ENCODE measurements at regions not wholly inside any gene's neighbourhood (a gene's known extent, or its start where the extent isn't known, plus 50 kb on each side); places are given as distances from the start of the nearest gene placed in this dataset.

DNA sequence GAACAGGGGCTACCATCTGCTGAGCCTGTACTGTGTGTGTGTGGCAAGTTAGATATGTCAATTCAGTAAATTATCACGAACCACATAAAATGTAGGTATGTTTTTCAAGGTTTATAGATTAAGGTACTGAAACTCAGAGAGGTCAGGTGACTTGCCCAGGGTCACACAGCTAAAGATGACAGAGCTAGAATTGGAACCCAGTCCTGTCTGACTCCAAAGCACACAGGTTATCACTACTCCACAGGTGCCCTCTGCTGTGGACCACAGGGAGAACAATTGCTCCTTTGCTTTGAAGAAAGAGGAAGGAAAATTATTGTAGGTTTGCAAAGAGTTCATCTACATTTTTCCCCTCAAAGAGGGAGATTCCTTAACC is 229.7 kb upstream of the AGAP1 start:
- no peak overlapping the region for H3K4me3 ChIP-seq (ENCODE audit: low read depth, low read length)
- DNase-seq (ENCODE audit: low read depth), result no peak
- TF ChIP-seq, protein P1, sequence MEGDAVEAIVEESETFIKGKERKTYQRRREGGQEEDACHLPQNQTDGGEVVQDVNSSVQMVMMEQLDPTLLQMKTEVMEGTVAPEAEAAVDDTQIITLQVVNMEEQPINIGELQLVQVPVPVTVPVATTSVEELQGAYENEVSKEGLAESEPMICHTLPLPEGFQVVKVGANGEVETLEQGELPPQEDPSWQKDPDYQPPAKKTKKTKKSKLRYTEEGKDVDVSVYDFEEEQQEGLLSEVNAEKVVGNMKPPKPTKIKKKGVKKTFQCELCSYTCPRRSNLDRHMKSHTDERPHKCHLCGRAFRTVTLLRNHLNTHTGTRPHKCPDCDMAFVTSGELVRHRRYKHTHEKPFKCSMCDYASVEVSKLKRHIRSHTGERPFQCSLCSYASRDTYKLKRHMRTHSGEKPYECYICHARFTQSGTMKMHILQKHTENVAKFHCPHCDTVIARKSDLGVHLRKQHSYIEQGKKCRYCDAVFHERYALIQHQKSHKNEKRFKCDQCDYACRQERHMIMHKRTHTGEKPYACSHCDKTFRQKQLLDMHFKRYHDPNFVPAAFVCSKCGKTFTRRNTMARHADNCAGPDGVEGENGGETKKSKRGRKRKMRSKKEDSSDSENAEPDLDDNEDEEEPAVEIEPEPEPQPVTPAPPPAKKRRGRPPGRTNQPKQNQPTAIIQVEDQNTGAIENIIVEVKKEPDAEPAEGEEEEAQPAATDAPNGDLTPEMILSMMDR (conservative IDR thresholded peaks at IDR 0.05; ENCODE audit: low read depth, low read length), result no peak

GRCh38 chr2:235264512-235264911 is 229.3 kb upstream of the AGAP1 start:
- TF ChIP-seq, protein P1 (conservative IDR thresholded peaks at IDR 0.05; ENCODE audit: low read depth, low read length), result no peak
- no peak for DNase-seq (ENCODE audit: low read depth)
- no peak overlapping the region for H3K4me3 ChIP-seq (ENCODE audit: low read depth, low read length)

GRCh38 chr2:235265348-235265965 is 228.4 kb upstream of the AGAP1 start:
- TF ChIP-seq, protein P1 (conservative IDR thresholded peaks at IDR 0.05; ENCODE audit: low read depth, low read length), result no peak
- no peak overlapping the region for H3K4me3 ChIP-seq (ENCODE audit: low read depth, low read length)
- DNase-seq (ENCODE audit: low read depth), result no peak

DNA sequence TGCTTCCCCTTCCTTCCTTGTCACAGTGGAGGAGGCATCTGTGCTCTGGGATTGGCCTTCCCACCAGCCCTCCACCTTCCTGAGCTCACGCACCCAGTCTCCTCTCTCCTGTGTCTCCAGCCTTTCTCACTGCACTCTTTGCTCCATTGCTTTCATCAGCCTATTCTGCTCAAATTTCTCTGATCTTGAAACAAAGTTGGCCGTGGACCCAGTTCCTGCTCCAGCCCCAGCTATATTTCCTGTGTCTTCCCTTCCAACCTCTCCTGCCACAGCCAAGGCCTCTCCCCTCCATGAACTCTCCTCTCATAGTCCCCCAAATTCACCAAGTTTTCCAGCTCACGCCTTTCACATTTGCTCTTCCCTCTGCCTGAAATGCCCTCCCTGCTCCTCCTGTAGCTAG is 226.6 kb upstream of the AGAP1 start:
- peak; percentile 41 for DNase-seq (ENCODE audit: low read depth)
- no peak overlapping the region for H3K4me3 ChIP-seq (ENCODE audit: low read depth, low read length)
- TF ChIP-seq, protein P1 (conservative IDR thresholded peaks at IDR 0.05; ENCODE audit: low read depth, low read length), result no peak

DNA sequence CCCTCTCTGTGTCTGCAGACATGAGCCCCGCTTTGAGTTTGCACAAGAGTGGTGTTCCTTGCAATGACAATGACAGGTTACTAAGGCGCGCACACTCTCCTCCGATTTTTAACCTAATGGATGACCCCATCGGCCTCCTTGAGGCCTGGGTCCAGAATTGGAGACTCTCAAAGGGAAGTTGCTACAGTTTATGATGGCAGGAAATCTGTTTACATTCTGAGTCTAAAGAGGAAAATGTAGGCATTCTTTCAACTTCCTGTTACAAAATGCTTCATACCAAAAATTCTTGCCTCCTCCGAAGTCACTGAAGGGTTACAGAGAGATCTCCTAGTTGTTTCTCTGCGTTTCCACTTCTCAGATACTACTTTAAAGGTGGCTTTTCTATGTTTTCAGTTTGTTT is 225.3 kb upstream of the AGAP1 start:
- H3K4me3 ChIP-seq (ENCODE audit: low read depth, low read length), result no peak overlapping the region
- DNase-seq (ENCODE audit: low read depth), result peak; percentile 81
- TF ChIP-seq, protein P1 (conservative IDR thresholded peaks at IDR 0.05; ENCODE audit: low read depth, low read length), result no peak

DNA sequence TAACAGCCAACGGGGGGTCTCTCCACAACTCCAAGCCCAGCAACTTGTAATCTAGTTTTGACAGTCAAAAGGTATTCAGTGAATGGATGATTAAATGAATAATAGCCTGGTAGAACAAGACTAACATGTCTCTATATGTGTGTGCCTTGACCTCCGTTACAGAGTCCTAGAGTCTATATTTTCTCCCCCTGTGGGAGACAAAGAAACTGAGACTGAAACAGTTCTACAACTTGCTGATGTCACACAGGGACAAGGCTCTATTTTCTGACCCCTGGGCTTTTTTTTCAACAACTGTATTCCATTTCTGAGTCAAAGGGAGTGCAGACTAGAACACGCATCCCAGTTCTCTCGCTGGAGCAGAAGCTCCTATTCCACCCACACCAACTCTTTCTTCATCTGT is 223.6 kb upstream of the AGAP1 start:
- TF ChIP-seq, protein P1 (conservative IDR thresholded peaks at IDR 0.05; ENCODE audit: low read depth, low read length), result no peak
- no peak for DNase-seq (ENCODE audit: low read depth)

GRCh38 chr2:235270956-235271355 is 222.9 kb upstream of the AGAP1 start:
- TF ChIP-seq, protein P1 (conservative IDR thresholded peaks at IDR 0.05; ENCODE audit: low read depth, low read length), result no peak
- DNase-seq (ENCODE audit: low read depth), result peak; percentile 89

More for the DNA sequence above, 223.6 kb upstream of the AGAP1 start:
- H3K4me3 ChIP-seq (ENCODE audit: low read depth, low read length), result no peak overlapping the region

More at GRCh38 chr2:235270956-235271355, 222.9 kb upstream of the AGAP1 start:
- H3K4me3 ChIP-seq (ENCODE audit: low read depth, low read length), result no peak overlapping the region

Data from choroid plexus epithelial cell (primary cell).